ENCODE measurements at regions not wholly inside any gene's neighbourhood (a gene's known extent, or its start where the extent isn't known, plus 50 kb on each side); places are given as distances from the start of the nearest gene placed in this dataset.
"Not testable (repeated sequence)": the region's sequence is repeated elsewhere in the genome, so short reads cannot be mapped to it uniquely, and the experiment has no call there.

DNA sequence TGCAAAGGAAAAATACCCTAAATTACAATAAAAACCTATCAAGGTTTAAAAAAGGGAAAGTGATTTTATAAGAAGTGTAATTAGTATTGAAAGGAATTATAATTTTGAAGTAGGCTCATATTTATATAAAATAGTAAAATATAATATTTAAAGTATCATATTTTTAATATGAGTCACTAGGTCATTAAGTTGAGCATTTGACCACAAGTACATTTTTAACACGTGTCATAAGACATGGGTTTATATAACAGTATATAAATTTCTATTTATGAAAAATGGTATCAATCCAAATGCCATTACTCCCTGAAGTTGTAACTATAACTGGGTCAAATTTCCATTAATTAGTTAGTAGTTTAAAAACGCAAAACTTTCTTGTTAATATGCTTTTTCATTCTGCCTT, 365.9 kb downstream of the COL11A1 start:
- POLR2A ChIA-PET: no interaction called here

DNA sequence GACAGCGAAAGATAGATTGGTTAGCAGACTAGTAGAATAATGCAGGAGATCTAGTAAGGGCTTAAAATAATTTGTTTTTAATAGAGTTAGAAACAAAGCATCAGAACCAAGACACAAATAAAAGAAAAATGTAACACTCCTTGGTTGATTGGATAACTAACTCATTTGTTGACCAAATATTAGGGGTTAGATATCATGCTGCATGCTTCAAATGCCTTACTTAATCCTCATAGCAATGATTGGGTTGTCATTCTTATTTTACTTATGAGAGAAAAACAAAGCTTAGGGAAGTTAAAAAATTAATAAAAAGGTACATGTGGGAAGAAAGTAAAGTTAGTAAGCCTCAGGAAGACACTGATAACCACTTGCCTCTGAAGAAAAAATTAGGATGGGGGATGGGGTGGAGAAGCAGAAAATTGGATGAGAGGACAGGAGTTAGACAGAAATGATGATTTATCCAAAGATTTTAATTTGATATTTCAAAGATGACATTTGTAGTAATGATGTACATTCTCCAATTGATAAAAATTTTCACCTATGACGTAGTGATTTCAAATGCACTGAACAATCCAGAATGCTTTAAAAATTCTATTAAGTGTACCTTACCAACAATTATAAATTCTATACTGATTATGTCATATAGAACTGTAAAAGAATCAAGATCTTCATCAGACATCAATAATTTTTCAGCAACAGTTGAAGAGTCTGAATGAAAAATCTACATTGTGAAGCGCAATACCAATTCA, 374.7 kb downstream of the COL11A1 start:
- ChIA-PET POLR2A (no interaction called here), CTCF (interaction anchor here (0.6 kb wide), 1 partner anchor 152 kb away, joined by 3 read pairs; no protein-coding TSS in a partner anchor)
- H3K27me3 Mint-ChIP-seq: no peaks in the 10 kb centered on the region
- H3K36me3 Mint-ChIP-seq: no peaks in the 10 kb centered on the region
- no peaks in the 10 kb centered on the region for H3K4me1 Mint-ChIP-seq (ENCODE audit: low read depth)
- no peak overlapping the region for H3K4me3 Mint-ChIP-seq
- intact Hi-C loops (cut with micrococcal nuclease): no loop called here
- H3K27ac Mint-ChIP-seq: no peak overlapping the region
- no peaks in the 10 kb centered on the region for H3K9me3 Mint-ChIP-seq
- DNase-seq: no peak

More for the DNA sequence above, 365.9 kb downstream of the COL11A1 start:
- Mint-ChIP-seq H3K36me3 (no peaks in the 10 kb centered on the region), H3K27me3 (no peaks in the 10 kb centered on the region), H3K9me3 (peaks cover 11% of the 10 kb centered on the region), H3K27ac (no peak overlapping the region), H3K4me1 (ENCODE audit: low read depth) (no peaks in the 10 kb centered on the region), H3K4me3 (no peak overlapping the region)
- DNase-seq: no peak
- intact Hi-C loops (cut with micrococcal nuclease): no loop called here
- CTCF ChIA-PET: no interaction called here

DNA sequence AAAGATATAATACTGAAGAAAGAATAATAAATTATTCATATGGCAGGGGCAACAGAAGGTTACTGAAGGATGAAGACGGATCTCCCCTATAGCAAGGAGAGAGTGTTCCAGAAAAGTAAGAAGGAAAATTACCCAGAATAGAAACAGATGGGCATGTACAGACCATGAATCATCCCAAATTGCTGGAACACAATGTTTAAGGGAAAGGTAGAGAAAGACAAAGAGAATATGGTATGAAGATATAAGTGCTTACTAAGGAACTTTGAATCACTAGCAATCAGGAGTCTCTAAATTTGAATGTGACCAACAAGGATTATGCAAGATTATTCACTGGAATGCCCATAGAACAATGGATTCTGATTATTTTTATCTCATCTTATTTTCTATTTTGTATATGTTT, 375.4 kb downstream of the COL11A1 start:
- intact Hi-C loops (cut with micrococcal nuclease): no loop called here
- POLR2A ChIA-PET: no interaction called here
- Mint-ChIP-seq H3K4me1 (ENCODE audit: low read depth) (no peaks in the 10 kb centered on the region), H3K27me3 (no peaks in the 10 kb centered on the region), H3K9me3 (no peaks in the 10 kb centered on the region), H3K4me3 (no peak overlapping the region), H3K27ac (no peak overlapping the region), H3K36me3 (no peaks in the 10 kb centered on the region)
- CTCF ChIA-PET: no interaction called here
- no peak for DNase-seq

DNA sequence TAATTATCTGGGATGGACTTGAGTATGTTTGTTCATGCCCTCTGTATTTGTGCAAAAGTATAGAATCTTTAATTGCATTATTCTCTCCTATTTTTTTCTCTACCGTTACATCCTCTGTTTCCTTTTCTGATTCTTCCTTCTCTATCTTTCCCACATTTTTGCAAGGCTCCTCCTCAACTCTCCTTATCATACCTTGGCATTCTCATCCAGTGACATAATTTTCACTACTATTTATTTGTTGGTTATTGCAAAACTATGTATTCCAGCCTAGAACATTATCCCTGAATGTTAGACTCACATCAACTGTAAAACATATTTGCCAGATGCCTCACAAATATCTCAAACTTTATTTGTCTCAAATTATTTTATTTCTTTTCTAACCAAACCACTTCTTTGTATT, 381.9 kb downstream of the COL11A1 start:
- POLR2A ChIA-PET: no interaction called here
- Mint-ChIP-seq H3K27ac (no peak overlapping the region), H3K4me1 (ENCODE audit: low read depth) (no peaks in the 10 kb centered on the region), H3K9me3 (no peaks in the 10 kb centered on the region), H3K27me3 (no peaks in the 10 kb centered on the region), H3K4me3 (no peak overlapping the region), H3K36me3 (no peaks in the 10 kb centered on the region)
- CTCF ChIA-PET: no interaction called here
- intact Hi-C loops (cut with micrococcal nuclease): no loop called here
- DNase-seq: no peak

DNA sequence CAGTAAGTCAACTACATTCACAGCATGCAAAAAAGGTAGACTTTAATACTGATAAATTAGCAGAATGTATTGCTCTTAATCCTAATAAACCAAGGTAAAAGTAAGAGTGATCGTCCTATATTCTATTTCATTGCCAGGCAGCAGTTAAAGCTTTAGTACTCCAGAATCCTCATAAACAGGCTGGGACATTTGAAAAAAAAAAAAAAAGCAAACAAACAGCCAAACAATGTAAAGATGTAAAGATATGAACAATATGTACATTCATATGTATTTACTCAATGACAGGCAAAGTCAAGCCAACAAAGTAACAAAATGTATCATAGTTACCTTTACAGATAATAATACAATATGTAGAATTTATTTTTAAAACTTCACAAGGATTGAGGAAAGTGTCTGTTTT, 383.6 kb downstream of the COL11A1 start:
- intact Hi-C loops (cut with micrococcal nuclease): no loop called here
- H3K27me3 Mint-ChIP-seq: no peaks in the 10 kb centered on the region
- H3K27ac Mint-ChIP-seq: no peak overlapping the region
- no peaks in the 10 kb centered on the region for H3K36me3 Mint-ChIP-seq
- H3K9me3 Mint-ChIP-seq: no peaks in the 10 kb centered on the region
- no peak overlapping the region for H3K4me3 Mint-ChIP-seq
- POLR2A ChIA-PET: no interaction called here
- no peaks in the 10 kb centered on the region for H3K4me1 Mint-ChIP-seq (ENCODE audit: low read depth)
- DNase-seq: no peak
- CTCF ChIA-PET: no interaction called here

DNA sequence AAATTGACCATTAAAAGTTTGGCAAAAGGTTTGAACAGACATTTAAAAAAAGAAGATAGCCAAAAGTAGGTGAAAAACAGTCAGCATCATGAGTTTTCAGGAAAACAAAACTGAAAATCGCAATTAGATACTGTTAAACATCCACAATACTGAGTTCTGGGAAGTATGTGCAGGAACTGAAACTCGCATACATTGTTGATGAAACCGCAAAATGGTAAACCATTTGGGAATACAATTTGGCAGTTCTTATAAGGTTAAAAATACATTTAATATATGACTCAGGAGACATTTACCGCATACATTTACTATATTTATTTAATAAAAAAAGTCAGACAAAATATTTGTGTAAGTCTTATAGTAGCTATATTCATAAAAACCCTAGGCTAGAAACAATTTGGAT, 393.2 kb downstream of the COL11A1 start:
- ChIA-PET CTCF (no interaction called here), POLR2A (no interaction called here)
- Mint-ChIP-seq H3K4me1 (ENCODE audit: low read depth) (no peaks in the 10 kb centered on the region), H3K36me3 (no peaks in the 10 kb centered on the region), H3K27ac (no peak overlapping the region), H3K27me3 (no peaks in the 10 kb centered on the region), H3K4me3 (no peak overlapping the region), H3K9me3 (peaks cover 2% of the 10 kb centered on the region)
- intact Hi-C loops (cut with micrococcal nuclease): no loop called here
- DNase-seq: no peak

DNA sequence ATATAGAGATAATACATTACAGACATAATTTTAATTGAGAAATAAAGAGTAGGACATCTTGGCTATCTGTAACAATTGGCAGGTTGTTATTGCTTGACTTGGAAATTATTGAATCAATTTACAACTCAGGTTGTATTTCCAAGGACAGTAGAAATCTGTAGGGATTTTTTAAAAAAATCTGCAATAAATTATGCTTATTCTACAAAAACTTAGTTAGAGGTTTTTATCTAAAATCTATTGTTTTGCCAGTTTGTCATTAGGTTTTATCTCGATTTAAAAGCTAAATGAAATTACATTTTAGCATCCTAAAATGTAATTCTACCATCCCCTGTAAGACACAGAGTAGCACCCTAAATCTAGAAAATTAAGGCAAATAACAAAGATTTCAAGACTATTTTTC, 408.8 kb downstream of the COL11A1 start:
- Mint-ChIP-seq H3K4me1 (ENCODE audit: low read depth) (no peaks in the 10 kb centered on the region), H3K9me3 (peaks cover 4% of the 10 kb centered on the region), H3K4me3 (no peak overlapping the region), H3K27ac (no peak overlapping the region), H3K27me3 (no peaks in the 10 kb centered on the region), H3K36me3 (no peaks in the 10 kb centered on the region)
- ChIA-PET CTCF (no interaction called here), POLR2A (no interaction called here)
- intact Hi-C loops (cut with micrococcal nuclease): no loop called here
- DNase-seq: no peak

DNA sequence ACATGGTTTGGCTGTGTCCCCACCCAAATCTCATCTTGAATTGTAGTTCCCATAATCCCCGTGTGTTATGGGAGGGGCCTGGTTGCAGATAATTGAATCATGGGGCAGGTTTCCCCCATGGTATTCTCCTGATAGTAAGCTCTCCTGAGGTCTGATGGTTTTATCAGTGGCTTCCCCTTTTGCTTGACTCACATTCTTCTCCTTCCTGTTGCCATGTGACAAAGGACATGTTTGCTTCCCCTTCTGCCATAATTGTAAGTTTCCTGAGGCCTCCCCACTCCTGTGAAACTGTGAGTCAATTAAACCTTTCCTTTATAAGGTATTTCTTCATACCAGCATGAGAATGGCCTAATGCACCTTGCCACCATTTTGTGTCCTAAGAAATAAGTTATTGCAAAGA, 415.0 kb downstream of the COL11A1 start:
- H3K4me1 Mint-ChIP-seq (ENCODE audit: low read depth): no peaks in the 10 kb centered on the region
- CTCF ChIA-PET: no interaction called here
- no peak overlapping the region for H3K4me3 Mint-ChIP-seq
- POLR2A ChIA-PET: no interaction called here
- intact Hi-C loops (cut with micrococcal nuclease): no loop called here
- no peaks in the 10 kb centered on the region for H3K36me3 Mint-ChIP-seq
- H3K27ac Mint-ChIP-seq: no peak overlapping the region
- no peaks in the 10 kb centered on the region for H3K27me3 Mint-ChIP-seq
- DNase-seq: no peak
- peaks cover 17% of the 10 kb centered on the region for H3K9me3 Mint-ChIP-seq

DNA sequence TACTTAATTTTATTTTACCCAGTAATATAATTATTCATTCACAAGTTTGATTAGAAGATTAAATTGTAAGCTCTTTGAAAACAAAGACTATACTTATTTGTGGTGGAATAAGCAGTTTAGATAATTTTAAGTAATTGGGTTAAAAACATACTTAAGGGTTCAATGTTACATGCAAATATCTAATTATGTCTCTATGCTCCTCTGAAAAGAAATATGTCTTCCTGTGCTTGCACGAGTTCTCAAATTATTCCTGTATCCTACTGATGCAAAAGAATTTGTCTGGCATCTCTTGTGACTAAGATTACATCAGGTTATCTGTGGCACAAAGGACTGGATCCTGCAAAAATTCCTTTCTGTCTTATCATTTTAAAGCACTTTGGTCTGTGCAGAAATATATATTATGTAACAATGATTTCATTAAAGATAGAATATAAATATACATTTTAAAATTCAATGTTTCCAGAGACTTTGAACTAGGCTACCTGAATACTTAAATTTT, 416.7 kb downstream of the COL11A1 start:
- H3K9me3 Mint-ChIP-seq: peaks cover 17% of the 10 kb centered on the region

DNA sequence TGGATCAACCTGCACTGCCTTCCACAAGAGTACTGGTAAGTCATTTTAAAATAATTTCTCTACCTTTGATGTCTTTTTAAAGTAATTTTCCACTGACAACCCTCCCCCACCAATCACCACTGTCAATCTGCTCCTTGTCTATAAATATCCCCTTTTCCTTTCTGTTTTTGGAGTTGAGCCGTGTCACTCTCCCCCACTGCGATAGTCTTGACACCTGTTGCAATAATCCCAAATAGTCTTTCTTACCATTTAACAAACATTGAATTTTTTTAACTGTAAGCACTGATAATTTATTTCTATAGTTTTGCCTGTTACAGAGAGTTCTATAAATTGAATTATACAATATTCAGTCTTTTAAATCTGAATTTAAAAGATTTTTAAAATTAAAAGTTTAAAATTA, 420.9 kb downstream of the COL11A1 start:
- H3K27ac Mint-ChIP-seq: no peak overlapping the region
- DNase-seq: no peak
- H3K9me3 Mint-ChIP-seq: no peaks in the 10 kb centered on the region
- CTCF ChIA-PET: no interaction called here
- H3K4me3 Mint-ChIP-seq: no peak overlapping the region
- no peaks in the 10 kb centered on the region for H3K4me1 Mint-ChIP-seq (ENCODE audit: low read depth)
- POLR2A ChIA-PET: no interaction called here
- H3K36me3 Mint-ChIP-seq: no peaks in the 10 kb centered on the region
- no peaks in the 10 kb centered on the region for H3K27me3 Mint-ChIP-seq
- intact Hi-C loops (cut with micrococcal nuclease): no loop called here

More for the DNA sequence above, 416.7 kb downstream of the COL11A1 start:
- Mint-ChIP-seq H3K4me3 (no peak overlapping the region), H3K27ac (no peak overlapping the region), H3K27me3 (no peaks in the 10 kb centered on the region), H3K4me1 (ENCODE audit: low read depth) (no peaks in the 10 kb centered on the region), H3K36me3 (no peaks in the 10 kb centered on the region)
- intact Hi-C loops (cut with micrococcal nuclease): no loop called here
- ChIA-PET POLR2A (no interaction called here), CTCF (no interaction called here)
- DNase-seq: no peak

DNA sequence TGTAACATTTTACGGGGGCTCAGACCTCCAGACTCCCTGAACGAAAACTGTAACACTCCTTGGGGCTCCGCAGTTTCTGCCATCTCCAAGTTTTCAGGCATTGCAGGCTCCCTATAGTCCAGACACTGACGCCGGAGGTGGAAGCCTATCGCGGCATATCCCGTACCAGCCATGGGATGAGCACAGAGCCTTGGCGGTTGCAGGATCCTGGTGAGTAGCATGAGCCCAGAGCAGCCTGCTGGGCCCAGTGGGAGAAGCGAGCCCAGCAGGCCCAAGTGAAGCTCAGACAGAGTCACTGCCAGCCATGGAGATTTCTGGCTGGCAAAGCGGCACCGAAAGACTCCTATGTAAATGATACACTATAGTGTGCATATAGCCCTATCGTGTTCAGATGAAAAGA, 446.8 kb downstream of the COL11A1 start:
- Mint-ChIP-seq H3K36me3 (no peaks in the 10 kb centered on the region), H3K27ac (no peak overlapping the region), H3K9me3 (peaks cover 6% of the 10 kb centered on the region), H3K27me3 (no peaks in the 10 kb centered on the region), H3K4me3 (no peak overlapping the region), H3K4me1 (ENCODE audit: low read depth) (no peaks in the 10 kb centered on the region)
- intact Hi-C loops (cut with micrococcal nuclease): no loop called here
- DNase-seq: no peak
- ChIA-PET POLR2A (no interaction called here), CTCF (no interaction called here)

DNA sequence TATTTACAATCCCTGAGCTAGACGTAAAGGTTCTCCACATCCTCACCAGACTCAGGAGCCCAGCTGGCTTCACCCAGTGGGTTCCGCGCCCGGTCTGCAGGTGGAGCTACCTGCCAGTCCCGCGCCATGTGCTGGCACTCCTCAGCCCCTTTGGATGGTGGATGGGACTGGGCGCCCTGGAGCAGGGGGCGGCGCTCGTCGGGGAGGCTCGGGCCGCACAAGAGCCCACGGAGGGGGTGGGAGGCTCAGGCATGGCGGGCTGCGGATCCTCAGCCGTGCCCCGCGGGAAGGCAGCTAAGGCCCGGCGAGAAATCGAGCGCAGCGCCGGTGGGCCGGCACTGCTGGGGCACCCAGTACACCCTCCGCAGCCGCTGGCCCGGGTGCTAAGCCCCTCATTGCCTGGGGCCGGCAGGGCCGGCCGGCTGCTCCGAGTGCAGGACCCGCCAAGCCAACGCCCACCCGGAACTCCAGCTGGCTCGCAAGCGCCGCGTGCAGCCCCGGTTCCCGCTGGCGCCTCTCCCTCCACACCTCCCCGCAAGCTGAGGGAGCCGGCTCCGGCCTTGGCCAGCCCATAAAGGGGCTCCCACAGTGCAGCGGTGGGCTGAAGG, 448.3 kb downstream of the COL11A1 start:
- intact Hi-C loops (cut with micrococcal nuclease); H3K27me3 Mint-ChIP-seq; CTCF ChIA-PET; H3K4me1 Mint-ChIP-seq (ENCODE audit: low read depth); H3K9me3 Mint-ChIP-seq; POLR2A ChIA-PET; H3K36me3 Mint-ChIP-seq; H3K27ac Mint-ChIP-seq; H3K4me3 Mint-ChIP-seq; DNase-seq: not testable (repeated sequence)

DNA sequence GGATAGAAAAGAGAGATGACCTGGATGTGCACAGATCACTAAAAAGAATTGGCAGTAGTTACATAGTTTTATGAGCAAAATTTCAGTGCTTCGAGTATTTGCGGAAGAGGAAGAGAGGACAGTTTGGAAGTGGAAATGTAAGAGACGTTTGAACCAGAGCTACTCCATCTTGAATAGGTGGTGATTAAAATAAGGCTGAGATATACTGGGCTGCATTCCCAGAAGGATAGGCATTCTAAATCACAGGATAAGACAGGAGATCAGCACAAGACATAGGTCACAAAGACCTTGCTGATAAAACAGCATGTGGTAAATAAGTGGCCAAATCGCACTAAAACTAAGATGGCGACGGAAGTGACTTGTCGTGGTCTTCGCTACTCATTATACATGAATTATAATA, 453.3 kb downstream of the COL11A1 start:
- DNase-seq: no peak
- intact Hi-C loops (cut with micrococcal nuclease): no loop called here
- no peak overlapping the region for H3K4me3 Mint-ChIP-seq
- no peaks in the 10 kb centered on the region for H3K36me3 Mint-ChIP-seq
- no peaks in the 10 kb centered on the region for H3K4me1 Mint-ChIP-seq (ENCODE audit: low read depth)
- ChIA-PET POLR2A (no interaction called here), CTCF (no interaction called here)
- H3K9me3 Mint-ChIP-seq: peaks cover 2% of the 10 kb centered on the region
- no peaks in the 10 kb centered on the region for H3K27me3 Mint-ChIP-seq
- H3K27ac Mint-ChIP-seq: no peak overlapping the region

Data from activated CD4-positive, alpha-beta memory T cell treated with anti-CD3 and anti-CD28 coated beads for 36 hours (primary cell).